ENCODE measurements at regions not wholly inside any gene's neighbourhood (a gene's known extent, or its start where the extent isn't known, plus 50 kb on each side); places are given as distances from the start of the nearest gene placed in this dataset.

- no peak for TF ChIP-seq CTCF (IDR thresholded peaks at IDR 0.05)
- no peak for TF ChIP-seq POLR2A (IDR thresholded peaks at IDR 0.05)
These were observed 89.7 kb downstream of the DIRAS3 start for GRCh38 chr1:67960766-67961165.
